Esophagus muscularis mucosa (tissue), 4 donors: ENCODE measurements at regions not wholly inside any gene's neighbourhood (a gene's known extent, or its start where the extent isn't known, plus 50 kb on each side); places are given as distances from the start of the nearest gene placed in this dataset.

Experiments used
- CTCF ChIP-seq, 3 experiments: fragments of 200-600 bp in 2 of 3; fragments of 450-650 bp in 1 of 3; sonication (generic) in 2 of 3; IDR thresholded peaks; one replicate each; pipeline ENCODE4 v1.5.1; 2017 to 2019; ENCODE audit warnings: antibody characterized with exemption in 3 of 3, mild to moderate bottlenecking in 2 of 3, moderate library complexity in 1 of 3
- EP300 ChIP-seq: sonication (generic); formaldehyde crosslinking; IDR thresholded peaks from one replicate; pipeline ENCODE4 v1.6.1; 2017; ENCODE audit warnings: antibody characterized with exemption
- POLR2A ChIP-seq: fragments of 450-650 bp; IDR thresholded peaks from one replicate; pipeline ENCODE4 v1.6.1; 2017; ENCODE audit warnings: antibody characterized with exemption, moderate library complexity, mild to moderate bottlenecking, low read depth
- POLR2AphosphoS5 ChIP-seq, 2 donors: sonication (generic); formaldehyde crosslinking; IDR thresholded peaks; one replicate each; pipeline ENCODE4 v1.6.1; 2017; ENCODE audit warnings: antibody characterized with exemption in 2 of 2

GRCh38 chr5:142438573-142438972 lies 113.8 kb upstream of the SPRY4 start:
- TF ChIP-seq POLR2AphosphoS5 (IDR thresholded peaks at IDR 0.05) (no peak), CTCF (IDR thresholded peaks at IDR 0.05) (no peak), EP300 (no peak), POLR2A (no peak)
